ENCODE measurements at regions not wholly inside any gene's neighbourhood (a gene's known extent, or its start where the extent isn't known, plus 50 kb on each side); places are given as distances from the start of the nearest gene placed in this dataset.

DNA sequence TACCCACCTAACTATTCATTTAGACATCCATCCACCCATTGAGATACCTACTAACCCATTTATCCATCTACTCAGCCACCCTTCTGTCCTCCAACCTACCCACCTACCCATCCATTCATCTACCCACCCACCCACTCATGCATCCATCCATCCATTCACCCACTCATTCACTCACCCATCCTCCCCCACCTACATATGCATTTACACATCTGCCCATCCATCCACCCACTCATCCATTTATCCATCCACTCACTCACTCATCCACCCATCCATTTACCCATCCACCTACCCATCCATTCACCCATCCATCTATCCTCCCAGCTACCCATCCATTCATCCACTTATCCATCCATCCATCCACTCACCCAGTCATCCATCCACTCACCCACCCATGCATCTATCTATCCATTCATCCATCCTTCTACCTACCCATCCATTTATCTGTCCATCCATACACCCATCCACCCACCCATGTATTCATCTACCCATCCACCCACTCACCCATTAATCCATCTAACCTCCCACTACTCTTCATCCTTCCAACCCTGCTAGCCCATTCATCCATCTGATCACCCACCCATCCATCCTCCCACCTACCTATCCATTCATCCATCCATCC lies 378.7 kb downstream of the CTTN start:
- H3K79me2 ChIP-seq (ENCODE audit: insufficient read depth, low read length), result no peaks in the 10 kb centered on the region
- no peaks in the 10 kb centered on the region for H3K9me3 ChIP-seq (ENCODE audit: insufficient read depth, low read length)
- no peak overlapping the region for H2AFZ ChIP-seq (ENCODE audit: low read depth, low read length, severe bottlenecking)
- no peaks in the 10 kb centered on the region for H3K9me2 ChIP-seq (replicated peaks; ENCODE audit: insufficient read depth, low read length)
- H3K27me3 ChIP-seq (ENCODE audit: low read length), result no peaks in the 10 kb centered on the region
- TF ChIP-seq EZH2phosphoT487 (conservative IDR thresholded peaks at IDR 0.05; ENCODE audit: low read length), result no peak
- TF ChIP-seq, protein P1, sequence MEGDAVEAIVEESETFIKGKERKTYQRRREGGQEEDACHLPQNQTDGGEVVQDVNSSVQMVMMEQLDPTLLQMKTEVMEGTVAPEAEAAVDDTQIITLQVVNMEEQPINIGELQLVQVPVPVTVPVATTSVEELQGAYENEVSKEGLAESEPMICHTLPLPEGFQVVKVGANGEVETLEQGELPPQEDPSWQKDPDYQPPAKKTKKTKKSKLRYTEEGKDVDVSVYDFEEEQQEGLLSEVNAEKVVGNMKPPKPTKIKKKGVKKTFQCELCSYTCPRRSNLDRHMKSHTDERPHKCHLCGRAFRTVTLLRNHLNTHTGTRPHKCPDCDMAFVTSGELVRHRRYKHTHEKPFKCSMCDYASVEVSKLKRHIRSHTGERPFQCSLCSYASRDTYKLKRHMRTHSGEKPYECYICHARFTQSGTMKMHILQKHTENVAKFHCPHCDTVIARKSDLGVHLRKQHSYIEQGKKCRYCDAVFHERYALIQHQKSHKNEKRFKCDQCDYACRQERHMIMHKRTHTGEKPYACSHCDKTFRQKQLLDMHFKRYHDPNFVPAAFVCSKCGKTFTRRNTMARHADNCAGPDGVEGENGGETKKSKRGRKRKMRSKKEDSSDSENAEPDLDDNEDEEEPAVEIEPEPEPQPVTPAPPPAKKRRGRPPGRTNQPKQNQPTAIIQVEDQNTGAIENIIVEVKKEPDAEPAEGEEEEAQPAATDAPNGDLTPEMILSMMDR (IDR thresholded peaks at IDR 0.05; ENCODE audit: insufficient read depth, low read length, poor library complexity, severe bottlenecking), result no peak
- no peaks in the 10 kb centered on the region for H3F3A ChIP-seq (ENCODE audit: insufficient read depth)
- no peak overlapping the region for H3K4me3 ChIP-seq (ENCODE audit: insufficient read depth, low read length, poor library complexity, severe bottlenecking)
- H3K9ac ChIP-seq (ENCODE audit: low read length), result no peak overlapping the region
- H3K36me3 ChIP-seq (ENCODE audit: low read length), result no peaks in the 10 kb centered on the region
- H4K20me1 ChIP-seq (ENCODE audit: low read depth, low read length), result no peaks in the 10 kb centered on the region
- no peak overlapping the region for H3K27ac ChIP-seq (ENCODE audit: low read depth, low read length)
- H3K4me2 ChIP-seq (ENCODE audit: low read depth, low read length, poor library complexity, severe bottlenecking), result no peak overlapping the region

- no peak overlapping the region for H3K4me2 ChIP-seq (ENCODE audit: low read depth, low read length, poor library complexity, severe bottlenecking)
- no peaks in the 10 kb centered on the region for H3K27me3 ChIP-seq (ENCODE audit: low read length)
Observed at GRCh38 chr11:70778883-70779282, 380.6 kb downstream of the CTTN start.

GRCh38 chr11:70779433-70780245 lies 381.3 kb downstream of the CTTN start:
- Histone ChIP-seq H3K9me3 (ENCODE audit: insufficient read depth, low read length) (no peaks in the 10 kb centered on the region), H3K4me3 (ENCODE audit: insufficient read depth, low read length, poor library complexity, severe bottlenecking) (no peak overlapping the region), H4K20me1 (ENCODE audit: low read depth, low read length) (no peaks in the 10 kb centered on the region), H3K4me2 (ENCODE audit: low read depth, low read length, poor library complexity, severe bottlenecking) (no peak overlapping the region), H3K27ac (ENCODE audit: low read depth, low read length) (no peak overlapping the region), H3K79me2 (ENCODE audit: insufficient read depth, low read length) (no peaks in the 10 kb centered on the region), H3K36me3 (ENCODE audit: low read length) (no peaks in the 10 kb centered on the region), H3K9ac (ENCODE audit: low read length) (no peak overlapping the region), H3K27me3 (ENCODE audit: low read length) (no peaks in the 10 kb centered on the region), H2AFZ (ENCODE audit: low read depth, low read length, severe bottlenecking) (no peak overlapping the region), H3F3A (ENCODE audit: insufficient read depth) (no peaks in the 10 kb centered on the region), H3K9me2 (replicated peaks; ENCODE audit: insufficient read depth, low read length) (no peaks in the 10 kb centered on the region)
- TF ChIP-seq EZH2phosphoT487 (conservative IDR thresholded peaks at IDR 0.05; ENCODE audit: low read length), result no peak

More at GRCh38 chr11:70778883-70779282, 380.6 kb downstream of the CTTN start:
- H3K27ac ChIP-seq (ENCODE audit: low read depth, low read length), result no peak overlapping the region
- TF ChIP-seq EZH2phosphoT487 (conservative IDR thresholded peaks at IDR 0.05; ENCODE audit: low read length), result no peak
- TF ChIP-seq, protein P1 (IDR thresholded peaks at IDR 0.05; ENCODE audit: insufficient read depth, low read length, poor library complexity, severe bottlenecking), result no peak
- H3K36me3 ChIP-seq (ENCODE audit: low read length), result no peaks in the 10 kb centered on the region
- no peaks in the 10 kb centered on the region for H3K9me3 ChIP-seq (ENCODE audit: insufficient read depth, low read length)
- no peaks in the 10 kb centered on the region for H4K20me1 ChIP-seq (ENCODE audit: low read depth, low read length)
- no peak overlapping the region for H2AFZ ChIP-seq (ENCODE audit: low read depth, low read length, severe bottlenecking)
- H3K9ac ChIP-seq (ENCODE audit: low read length), result no peak overlapping the region
- H3K9me2 ChIP-seq (replicated peaks; ENCODE audit: insufficient read depth, low read length), result no peaks in the 10 kb centered on the region
- H3F3A ChIP-seq (ENCODE audit: insufficient read depth), result no peaks in the 10 kb centered on the region
- H3K4me3 ChIP-seq (ENCODE audit: insufficient read depth, low read length, poor library complexity, severe bottlenecking), result no peak overlapping the region
- H3K79me2 ChIP-seq (ENCODE audit: insufficient read depth, low read length), result no peaks in the 10 kb centered on the region

DNA sequence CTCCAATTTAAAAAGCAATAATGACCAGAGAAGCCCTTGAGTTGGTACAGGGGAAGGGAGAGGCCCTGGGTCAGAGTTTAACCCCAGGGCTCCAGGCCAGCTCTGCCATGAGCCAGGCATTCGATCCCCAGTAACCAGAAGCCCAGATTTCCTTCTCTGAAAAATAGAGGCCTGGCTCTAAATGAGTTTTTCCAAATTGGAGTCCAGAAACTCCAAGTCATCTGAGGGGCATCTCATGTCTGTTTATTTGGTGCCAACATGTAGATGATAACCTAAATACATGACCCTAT lies 381.9 kb downstream of the CTTN start:
- Histone ChIP-seq H2AFZ (ENCODE audit: low read depth, low read length, severe bottlenecking) (no peak overlapping the region), H3K36me3 (ENCODE audit: low read length) (no peaks in the 10 kb centered on the region), H3K9me2 (replicated peaks; ENCODE audit: insufficient read depth, low read length) (no peaks in the 10 kb centered on the region), H3K27me3 (ENCODE audit: low read length) (no peaks in the 10 kb centered on the region), H3K4me3 (ENCODE audit: insufficient read depth, low read length, poor library complexity, severe bottlenecking) (no peak overlapping the region), H3F3A (ENCODE audit: insufficient read depth) (no peaks in the 10 kb centered on the region), H3K4me2 (ENCODE audit: low read depth, low read length, poor library complexity, severe bottlenecking) (no peak overlapping the region), H3K27ac (ENCODE audit: low read depth, low read length) (no peak overlapping the region), H4K20me1 (ENCODE audit: low read depth, low read length) (no peaks in the 10 kb centered on the region), H3K79me2 (ENCODE audit: insufficient read depth, low read length) (no peaks in the 10 kb centered on the region), H3K9ac (ENCODE audit: low read length) (no peak overlapping the region), H3K9me3 (ENCODE audit: insufficient read depth, low read length) (no peaks in the 10 kb centered on the region)
- TF ChIP-seq, protein P1 (IDR thresholded peaks at IDR 0.05; ENCODE audit: insufficient read depth, low read length, poor library complexity, severe bottlenecking), result no peak
- no peak for TF ChIP-seq EZH2phosphoT487 (conservative IDR thresholded peaks at IDR 0.05; ENCODE audit: low read length)
